ENCODE measurements at regions not wholly inside any gene's neighbourhood (a gene's known extent, or its start where the extent isn't known, plus 50 kb on each side); places are given as distances from the start of the nearest gene placed in this dataset.

DNA sequence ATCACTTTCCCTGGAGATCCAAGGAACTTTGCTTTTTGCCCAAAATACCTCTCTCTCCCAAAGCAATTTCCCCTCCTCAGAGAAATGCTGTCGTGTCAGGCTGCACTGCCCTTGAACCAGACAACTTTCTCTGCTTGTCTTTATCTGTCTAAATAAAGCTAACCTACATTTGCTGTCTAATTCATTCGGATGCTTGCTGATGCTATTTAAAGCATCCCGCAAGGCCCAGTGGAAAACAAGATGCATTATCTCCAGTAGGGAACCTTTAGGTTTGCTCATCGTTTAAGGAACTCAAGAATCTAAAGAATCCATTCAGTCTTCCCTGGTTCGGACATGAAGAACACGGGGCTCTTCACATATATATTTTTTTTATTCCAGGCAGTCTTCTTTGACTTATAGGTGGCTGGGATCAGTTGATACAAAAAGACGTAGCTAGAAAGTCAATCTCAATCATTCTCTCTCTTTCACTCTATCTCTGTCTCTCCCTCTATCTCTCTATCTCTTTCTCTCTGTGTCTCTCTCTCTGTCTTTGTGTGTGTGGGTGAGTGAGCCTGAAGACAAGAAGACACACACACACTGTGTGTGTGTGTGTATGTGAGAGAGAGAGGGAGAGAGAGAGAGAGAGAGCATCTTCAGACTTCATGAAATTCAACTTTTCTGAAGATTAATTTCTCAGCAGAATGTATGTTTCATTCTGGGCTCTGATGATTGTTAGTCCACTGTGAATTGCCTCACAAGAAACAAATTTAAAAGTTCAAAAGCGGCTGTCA, 92.8 kb upstream of the MKLN1 start:
- no peak overlapping the region for H3K4me3 ChIP-seq (ENCODE audit: low read depth, low read length)
- DNase-seq (ENCODE audit: low read depth) = no peak
- H3K27me3 ChIP-seq (ENCODE audit: control insufficient read depth, insufficient read depth, low read length) = no peaks in the 10 kb centered on the region
- H3K36me3 ChIP-seq (ENCODE audit: control insufficient read depth, insufficient read depth, low read length) = no peaks in the 10 kb centered on the region
- FAIRE-seq = no peak
- TF ChIP-seq, protein P1, sequence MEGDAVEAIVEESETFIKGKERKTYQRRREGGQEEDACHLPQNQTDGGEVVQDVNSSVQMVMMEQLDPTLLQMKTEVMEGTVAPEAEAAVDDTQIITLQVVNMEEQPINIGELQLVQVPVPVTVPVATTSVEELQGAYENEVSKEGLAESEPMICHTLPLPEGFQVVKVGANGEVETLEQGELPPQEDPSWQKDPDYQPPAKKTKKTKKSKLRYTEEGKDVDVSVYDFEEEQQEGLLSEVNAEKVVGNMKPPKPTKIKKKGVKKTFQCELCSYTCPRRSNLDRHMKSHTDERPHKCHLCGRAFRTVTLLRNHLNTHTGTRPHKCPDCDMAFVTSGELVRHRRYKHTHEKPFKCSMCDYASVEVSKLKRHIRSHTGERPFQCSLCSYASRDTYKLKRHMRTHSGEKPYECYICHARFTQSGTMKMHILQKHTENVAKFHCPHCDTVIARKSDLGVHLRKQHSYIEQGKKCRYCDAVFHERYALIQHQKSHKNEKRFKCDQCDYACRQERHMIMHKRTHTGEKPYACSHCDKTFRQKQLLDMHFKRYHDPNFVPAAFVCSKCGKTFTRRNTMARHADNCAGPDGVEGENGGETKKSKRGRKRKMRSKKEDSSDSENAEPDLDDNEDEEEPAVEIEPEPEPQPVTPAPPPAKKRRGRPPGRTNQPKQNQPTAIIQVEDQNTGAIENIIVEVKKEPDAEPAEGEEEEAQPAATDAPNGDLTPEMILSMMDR (IDR thresholded peaks at IDR 0.05; ENCODE audit: insufficient read depth, low read length, severe bottlenecking) = no peak

DNA sequence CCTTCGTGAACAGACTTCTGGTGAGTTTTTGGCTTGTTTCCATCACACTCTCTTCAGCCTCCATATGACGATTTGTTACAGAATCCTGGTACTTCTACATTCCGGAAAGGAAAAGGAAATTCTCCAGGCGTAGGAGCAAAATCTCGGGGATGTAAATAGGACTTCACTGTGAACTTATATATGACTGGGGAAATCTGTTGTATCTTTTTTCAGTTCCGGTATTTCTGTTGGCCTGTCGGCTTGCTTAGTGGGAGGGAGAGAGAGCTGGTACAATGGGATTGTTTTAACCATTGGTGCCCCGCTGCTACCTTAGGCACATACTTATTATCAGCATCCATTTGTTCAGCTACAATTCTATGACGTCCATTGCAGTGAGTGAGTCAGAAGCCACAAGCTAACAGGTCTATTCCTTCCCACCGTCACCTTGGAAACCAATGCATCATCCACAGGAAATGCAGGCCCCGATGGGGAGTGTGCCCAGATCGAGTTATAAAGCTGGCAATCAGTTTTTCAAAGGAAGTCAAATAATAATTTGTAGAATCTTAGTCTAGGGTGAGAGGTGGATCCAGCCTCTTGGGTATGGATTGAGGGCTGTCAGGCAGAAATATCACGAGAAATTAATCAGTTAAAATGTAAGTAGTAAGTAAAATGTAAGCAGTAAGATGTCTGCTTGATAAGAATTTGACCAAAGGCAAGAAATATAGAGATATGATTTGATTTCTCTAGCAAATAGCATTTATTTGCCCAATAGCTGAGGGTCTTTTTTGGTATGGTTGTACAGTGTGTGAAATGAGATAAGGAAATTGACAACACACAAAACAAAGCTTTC, 92.0 kb upstream of the MKLN1 start:
- TF ChIP-seq, protein P1 (IDR thresholded peaks at IDR 0.05; ENCODE audit: insufficient read depth, low read length, severe bottlenecking) = no peak
- DNase-seq (ENCODE audit: low read depth) (peak; percentile 98), FAIRE-seq (no peak)
- H3K27me3 ChIP-seq (ENCODE audit: control insufficient read depth, insufficient read depth, low read length) = no peaks in the 10 kb centered on the region
- H3K36me3 ChIP-seq (ENCODE audit: control insufficient read depth, insufficient read depth, low read length) = no peaks in the 10 kb centered on the region
- no peak overlapping the region for H3K4me3 ChIP-seq (ENCODE audit: low read depth, low read length)

DNA sequence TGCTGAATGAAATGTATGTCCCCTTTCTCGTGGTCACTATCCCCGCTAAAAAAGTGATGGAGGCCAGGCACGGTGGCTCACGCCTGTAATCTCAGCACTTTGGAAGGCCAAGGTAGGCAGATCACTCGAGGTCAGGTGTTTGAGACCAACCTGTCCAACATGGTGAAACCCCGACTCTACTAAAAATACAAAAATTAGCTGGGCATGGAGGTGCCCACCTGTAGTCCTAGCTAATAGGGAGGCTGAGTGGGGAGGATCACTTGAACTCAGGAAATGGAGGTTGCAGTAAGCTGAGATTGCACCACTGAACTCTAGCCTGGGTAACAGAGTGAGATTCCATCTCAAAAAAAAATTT, 91.4 kb upstream of the MKLN1 start:
- H3K27me3 ChIP-seq (ENCODE audit: control insufficient read depth, insufficient read depth, low read length) = no peaks in the 10 kb centered on the region
- TF ChIP-seq, protein P1 (IDR thresholded peaks at IDR 0.05; ENCODE audit: insufficient read depth, low read length, severe bottlenecking) = no peak
- H3K36me3 ChIP-seq (ENCODE audit: control insufficient read depth, insufficient read depth, low read length) = no peaks in the 10 kb centered on the region
- DNase-seq (ENCODE audit: low read depth) (no peak), FAIRE-seq (no peak)
- H3K4me3 ChIP-seq (ENCODE audit: low read depth, low read length) = no peak overlapping the region

DNA sequence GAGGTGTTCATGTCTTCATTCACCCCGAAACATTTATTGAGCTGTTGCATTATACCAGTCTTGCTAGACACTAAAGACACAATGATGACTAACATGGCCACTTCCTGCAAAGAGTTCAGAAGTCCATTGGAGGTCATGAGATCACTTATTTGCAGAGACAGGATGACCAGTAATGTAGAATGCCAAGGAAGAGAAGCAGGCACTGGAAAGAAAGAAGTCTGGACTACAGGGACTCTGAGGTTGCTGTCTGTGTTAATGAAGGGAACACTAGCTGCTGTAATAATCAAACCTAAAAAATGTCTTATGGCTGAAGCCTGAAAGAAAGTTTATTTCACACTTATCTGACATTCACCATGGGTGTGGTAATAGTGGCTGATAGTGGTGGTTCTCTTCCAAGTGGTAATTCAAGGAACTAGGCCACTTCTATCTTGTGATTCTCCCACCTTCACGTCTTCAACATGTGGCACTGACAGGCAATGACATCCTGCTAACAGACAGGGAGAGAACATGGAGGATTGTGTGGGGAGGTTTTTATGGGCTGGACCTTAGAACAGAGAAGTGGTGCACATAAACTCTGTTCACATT, 89.2 kb upstream of the MKLN1 start:
- no peaks in the 10 kb centered on the region for H3K27me3 ChIP-seq (ENCODE audit: control insufficient read depth, insufficient read depth, low read length)
- no peak overlapping the region for H3K4me3 ChIP-seq (ENCODE audit: low read depth, low read length)
- FAIRE-seq (no peak), DNase-seq (ENCODE audit: low read depth) (peak; percentile 81)
- H3K36me3 ChIP-seq (ENCODE audit: control insufficient read depth, insufficient read depth, low read length) = no peaks in the 10 kb centered on the region
- TF ChIP-seq, protein P1 (IDR thresholded peaks at IDR 0.05; ENCODE audit: insufficient read depth, low read length, severe bottlenecking) = no peak

DNA sequence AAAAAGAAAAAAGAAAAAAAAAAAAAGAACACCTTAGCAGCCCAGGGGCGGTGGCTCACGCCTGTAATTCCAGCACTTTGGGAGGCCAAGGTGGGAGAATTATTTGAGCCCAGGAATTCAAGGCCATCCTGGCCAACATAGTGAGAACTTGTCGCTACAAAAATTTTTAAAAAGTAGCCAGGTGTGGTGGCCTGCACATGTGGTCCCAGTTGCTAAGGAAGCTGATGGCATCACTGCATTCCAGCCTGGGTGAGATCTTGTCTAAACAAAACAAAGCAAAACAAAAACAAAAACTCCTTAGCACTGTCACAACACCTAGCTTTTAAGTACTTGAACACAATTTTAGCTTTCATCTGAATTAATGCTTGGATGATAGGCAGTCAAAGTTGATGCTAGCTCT, 86.3 kb upstream of the MKLN1 start:
- DNase-seq (ENCODE audit: low read depth) (no peak), FAIRE-seq (no peak)
- no peaks in the 10 kb centered on the region for H3K27me3 ChIP-seq (ENCODE audit: control insufficient read depth, insufficient read depth, low read length)
- H3K36me3 ChIP-seq (ENCODE audit: control insufficient read depth, insufficient read depth, low read length) = no peaks in the 10 kb centered on the region
- TF ChIP-seq, protein P1 (IDR thresholded peaks at IDR 0.05; ENCODE audit: insufficient read depth, low read length, severe bottlenecking) = no peak
- no peak overlapping the region for H3K4me3 ChIP-seq (ENCODE audit: low read depth, low read length)

Measured in bronchial epithelial cell (primary cell).